Effector memory CD4-positive, alpha-beta T cell (primary cell): ENCODE measurements at regions not wholly inside any gene's neighbourhood (a gene's known extent, or its start where the extent isn't known, plus 50 kb on each side); places are given as distances from the start of the nearest gene placed in this dataset.

Source experiments
- DNase-seq, 3 donors: peaks; one replicate each; pipeline ENCODE4 v3.0.0-alpha.2; 2020
- H3K27ac ChIP-seq: 2 replicates; pipeline ENCODE4 v1.7.0; 2013; ENCODE audit warnings: mild to moderate bottlenecking, low read length, moderate library complexity; ENCODE audit not compliant: insufficient read depth, poor library complexity, severe bottlenecking
- H3K27me3 ChIP-seq: replicated peaks from 2 replicates; pipeline ENCODE4 v1.7.0; 2013; ENCODE audit warnings: mild to moderate bottlenecking, low read length; ENCODE audit not compliant: insufficient read depth, control insufficient read depth, poor library complexity, severe bottlenecking
- H3K36me3 ChIP-seq: 2 replicates; pipeline ENCODE4 v1.7.0; 2013; ENCODE audit warnings: mild to moderate bottlenecking, low read length, moderate library complexity; ENCODE audit not compliant: control insufficient read depth, insufficient read depth
- H3K4me1 ChIP-seq: 2 replicates; pipeline ENCODE4 v1.7.0; 2013; ENCODE audit warnings: low read length, mild to moderate bottlenecking; ENCODE audit not compliant: control insufficient read depth, insufficient read depth, poor library complexity, severe bottlenecking
- H3K4me3 ChIP-seq: 2 replicates; pipeline ENCODE4 v1.7.0; 2013; ENCODE audit warnings: low read length, low read depth, mild to moderate bottlenecking; ENCODE audit not compliant: insufficient read depth, poor library complexity, severe bottlenecking
- H3K9me3 ChIP-seq: 2 replicates; pipeline ENCODE4 v1.7.0; 2013; ENCODE audit warnings: mild to moderate bottlenecking, low read length, moderate library complexity; ENCODE audit not compliant: control insufficient read depth

GRCh38 chr9:131809941-131810344 is 70.1 kb upstream of the RAPGEF1 start:
- Histone ChIP-seq H3K9me3 (no peaks in the 10 kb centered on the region), H3K27ac (no peak overlapping the region), H3K4me3 (no peak overlapping the region), H3K4me1 (no peaks in the 10 kb centered on the region), H3K27me3 (peaks cover 3% of the 10 kb centered on the region), H3K36me3 (no peaks in the 10 kb centered on the region)
- DNase-seq, result no peak

DNA sequence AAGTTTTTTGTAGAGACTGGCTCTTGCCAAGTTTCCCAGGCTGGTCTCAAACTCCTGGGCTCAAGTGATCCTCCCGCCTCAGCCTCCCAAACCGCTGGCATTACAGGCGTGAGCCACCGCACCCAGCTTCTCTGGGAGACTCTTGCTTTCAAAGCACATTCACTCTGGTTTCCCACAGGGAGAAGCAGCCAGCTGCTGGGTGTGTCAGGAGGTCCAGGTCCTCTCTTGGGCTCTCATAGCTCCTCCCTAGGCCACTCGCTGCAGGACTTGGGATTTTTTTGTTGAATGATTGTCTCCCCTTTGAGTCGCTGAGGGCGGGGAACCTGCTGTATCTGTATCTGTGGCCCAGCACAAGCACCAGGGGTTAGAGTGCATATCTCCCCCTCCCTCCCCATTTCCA is 68.4 kb upstream of the RAPGEF1 start:
- Histone ChIP-seq H3K4me3 (no peak overlapping the region), H3K27ac (no peak overlapping the region), H3K27me3 (peaks cover 3% of the 10 kb centered on the region), H3K4me1 (no peaks in the 10 kb centered on the region), H3K9me3 (no peaks in the 10 kb centered on the region), H3K36me3 (no peaks in the 10 kb centered on the region)
- no peak for DNase-seq

- no peak for DNase-seq
- H3K27me3 ChIP-seq, result peaks cover 3% of the 10 kb centered on the region
- no peaks in the 10 kb centered on the region for H3K36me3 ChIP-seq
- no peak overlapping the region for H3K4me3 ChIP-seq
- H3K27ac ChIP-seq, result no peak overlapping the region
- no peaks in the 10 kb centered on the region for H3K9me3 ChIP-seq
- no peaks in the 10 kb centered on the region for H3K4me1 ChIP-seq
Measured at GRCh38 chr9:131807144-131807983, 67.5 kb upstream of the RAPGEF1 start.

DNA sequence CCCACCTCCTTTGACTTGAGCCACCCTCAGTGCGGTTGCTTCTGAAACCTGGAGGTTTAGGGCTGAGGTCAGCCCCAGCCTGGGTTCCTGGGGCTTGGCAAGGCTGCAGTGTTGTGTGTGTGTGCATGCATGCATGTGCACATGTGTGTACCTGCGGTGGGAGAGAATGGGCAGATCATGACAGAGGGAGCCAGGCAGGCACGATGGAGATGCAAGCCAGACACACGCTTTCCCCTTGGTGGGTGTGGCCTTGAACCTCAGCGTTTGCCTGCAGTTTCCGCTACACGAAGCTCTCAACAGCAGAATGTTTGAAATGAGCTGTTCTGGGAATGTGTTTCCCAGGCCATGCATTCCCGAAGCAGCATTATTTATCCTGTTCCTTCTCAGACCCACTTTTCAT is 65.9 kb upstream of the RAPGEF1 start:
- Histone ChIP-seq H3K4me1 (no peaks in the 10 kb centered on the region), H3K9me3 (no peaks in the 10 kb centered on the region), H3K27me3 (peaks cover 3% of the 10 kb centered on the region), H3K27ac (no peak overlapping the region), H3K4me3 (no peak overlapping the region), H3K36me3 (no peaks in the 10 kb centered on the region)
- no peak for DNase-seq

- Histone ChIP-seq H3K27ac (no peak overlapping the region), H3K9me3 (no peaks in the 10 kb centered on the region), H3K27me3 (no peaks in the 10 kb centered on the region), H3K4me3 (no peak overlapping the region), H3K4me1 (no peaks in the 10 kb centered on the region), H3K36me3 (no peaks in the 10 kb centered on the region)
- no peak for DNase-seq
Measured at GRCh38 chr9:131804826-131805225, 65.0 kb upstream of the RAPGEF1 start.

DNA sequence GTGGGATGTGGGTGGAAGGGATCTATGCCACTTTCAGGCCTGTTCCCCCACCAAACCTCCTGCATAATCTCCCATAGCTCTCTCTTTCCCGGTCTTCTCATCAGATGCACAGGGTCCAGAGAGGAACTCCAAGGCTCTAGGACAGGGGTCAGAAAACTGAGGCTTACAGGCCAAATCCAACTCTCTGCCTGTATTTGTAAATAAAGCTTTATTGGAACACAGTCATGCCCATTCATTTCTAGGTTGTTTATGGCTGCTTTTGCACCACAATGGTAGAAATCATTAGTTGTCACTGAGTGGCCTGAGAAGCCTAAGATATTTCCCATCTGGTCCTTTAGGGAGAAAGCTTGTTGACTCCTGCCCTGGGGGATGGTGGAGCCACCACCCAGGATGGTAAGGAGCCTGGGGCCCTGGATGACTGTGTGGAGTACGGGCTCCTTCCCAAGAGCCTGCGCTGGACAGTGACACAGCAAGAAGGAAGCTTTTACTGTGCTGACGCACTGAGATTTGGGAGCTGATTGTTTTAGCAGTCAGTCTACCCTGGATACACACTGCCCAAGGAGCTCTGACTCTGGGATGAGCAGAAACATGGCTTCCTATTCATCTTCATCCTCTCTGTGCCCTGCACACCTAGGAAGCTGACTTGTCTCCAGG is 64.0 kb upstream of the RAPGEF1 start:
- H3K36me3 ChIP-seq, result no peaks in the 10 kb centered on the region
- no peaks in the 10 kb centered on the region for H3K27me3 ChIP-seq
- no peaks in the 10 kb centered on the region for H3K9me3 ChIP-seq

DNA sequence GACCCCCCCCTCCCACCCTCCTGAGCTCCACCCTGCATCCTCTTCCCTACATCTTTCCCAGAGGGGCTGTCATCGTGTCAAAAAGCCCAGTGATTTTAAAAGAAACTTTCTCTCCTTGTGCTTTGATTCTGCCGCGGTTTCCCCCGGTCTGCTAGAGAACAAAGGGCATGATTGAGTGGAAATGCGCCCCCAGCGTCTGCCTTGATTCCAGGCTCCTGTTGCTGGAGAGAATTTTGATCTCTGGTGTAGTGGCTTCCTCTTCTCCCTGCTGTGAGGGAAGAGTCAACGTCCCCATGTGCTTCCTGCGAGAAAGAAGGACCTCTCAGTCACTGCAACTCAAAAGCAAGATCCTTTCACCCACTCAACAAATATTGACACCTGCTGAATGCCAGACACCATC is 61.9 kb upstream of the RAPGEF1 start:
- DNase-seq, result no peak
- no peaks in the 10 kb centered on the region for H3K4me1 ChIP-seq
- no peak overlapping the region for H3K4me3 ChIP-seq
- no peaks in the 10 kb centered on the region for H3K36me3 ChIP-seq
- H3K27ac ChIP-seq, result no peak overlapping the region
- H3K27me3 ChIP-seq, result no peaks in the 10 kb centered on the region
- no peaks in the 10 kb centered on the region for H3K9me3 ChIP-seq

More for the DNA sequence above, 64.0 kb upstream of the RAPGEF1 start:
- Histone ChIP-seq H3K27ac (no peak overlapping the region), H3K4me1 (no peaks in the 10 kb centered on the region), H3K4me3 (no peak overlapping the region)
- DNase-seq, result no peak

GRCh38 chr9:131800843-131801242 is 61.0 kb upstream of the RAPGEF1 start:
- Histone ChIP-seq H3K36me3 (no peaks in the 10 kb centered on the region), H3K9me3 (no peaks in the 10 kb centered on the region), H3K27ac (no peak overlapping the region), H3K27me3 (no peaks in the 10 kb centered on the region), H3K4me3 (no peak overlapping the region), H3K4me1 (no peaks in the 10 kb centered on the region)
- no peak for DNase-seq

- no peaks in the 10 kb centered on the region for H3K9me3 ChIP-seq
- H3K4me3 ChIP-seq, result no peak overlapping the region
- no peak for DNase-seq
- H3K36me3 ChIP-seq, result no peaks in the 10 kb centered on the region
- no peak overlapping the region for H3K27ac ChIP-seq
- no peaks in the 10 kb centered on the region for H3K4me1 ChIP-seq
- H3K27me3 ChIP-seq, result no peaks in the 10 kb centered on the region
Measured at GRCh38 chr9:131800366-131800765, 60.5 kb upstream of the RAPGEF1 start.

DNA sequence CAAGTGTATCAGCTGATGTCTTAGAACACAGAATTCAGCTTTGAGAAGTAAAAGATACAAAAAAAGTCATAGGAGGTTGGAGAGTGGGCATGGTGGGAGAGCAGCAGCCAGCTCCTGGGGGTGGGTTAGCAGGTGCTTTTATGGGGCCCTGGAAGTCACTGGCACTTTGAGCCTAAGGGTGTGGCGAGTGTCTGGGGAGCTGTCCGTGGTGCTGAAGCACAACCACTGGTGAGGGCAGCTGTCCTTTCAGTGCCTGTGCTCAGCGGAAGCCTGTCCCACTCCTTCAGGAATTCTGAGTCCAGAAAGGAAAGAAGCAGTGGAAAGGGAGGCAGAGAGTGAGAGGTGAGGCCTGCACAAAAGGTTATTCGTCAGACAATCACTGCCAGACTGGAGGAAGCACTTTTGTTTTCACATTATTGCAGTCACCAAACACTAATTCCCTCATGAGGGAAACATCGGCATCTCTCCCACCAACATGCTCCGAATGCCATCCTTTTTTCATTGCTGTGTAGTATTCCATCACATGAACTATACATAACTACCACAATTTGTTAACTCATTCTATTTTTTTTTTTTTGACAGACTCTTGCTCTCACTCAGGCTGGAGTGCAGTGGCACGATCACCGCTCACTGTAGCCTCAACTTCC is 59.4 kb upstream of the RAPGEF1 start:
- H3K36me3 ChIP-seq, result no peaks in the 10 kb centered on the region
- no peaks in the 10 kb centered on the region for H3K9me3 ChIP-seq
- H3K4me3 ChIP-seq, result no peak overlapping the region
- no peaks in the 10 kb centered on the region for H3K4me1 ChIP-seq
- H3K27me3 ChIP-seq, result no peaks in the 10 kb centered on the region
- peak in 2 of 3 donors; percentile 8 to 31 for DNase-seq
- no peak overlapping the region for H3K27ac ChIP-seq
